HG02970 (cell line): ENCODE measurements at regions not wholly inside any gene's neighbourhood (a gene's known extent, or its start where the extent isn't known, plus 50 kb on each side); places are given as distances from the start of the nearest gene placed in this dataset.

ENCODE experiments used
- ATAC-seq: cut with Tn5 transposase; IDR thresholded peaks from one replicate; pipeline ENCODE4 v1.9.1; 2021; ENCODE audit warnings: mild to moderate bottlenecking, moderate library complexity, moderate number of reproducible peaks; ENCODE audit not compliant: unreplicated experiment, low FRiP score

GRCh38 chr5:2310946-2311345, 428.2 kb upstream of the IRX4 start:
- ATAC-seq, result no peak

- ATAC-seq, result no peak
These were observed 424.9 kb upstream of the IRX4 start for GRCh38 chr5:2307631-2308030.

- ATAC-seq, result no peak
These were observed 424.0 kb upstream of the IRX4 start for GRCh38 chr5:2306711-2307110.

GRCh38 chr5:2303431-2304100, 420.8 kb upstream of the IRX4 start:
- no peak for ATAC-seq

GRCh38 chr5:2302169-2302568, 419.4 kb upstream of the IRX4 start:
- no peak for ATAC-seq

- no peak for ATAC-seq
These were observed 418.3 kb upstream of the IRX4 start for GRCh38 chr5:2300861-2301574.

- no peak for ATAC-seq
These were observed 417.7 kb upstream of the IRX4 start for GRCh38 chr5:2300421-2300820.

- ATAC-seq, result no peak
These were observed 416.9 kb upstream of the IRX4 start for GRCh38 chr5:2299388-2300220.

GRCh38 chr5:2298781-2299180, 416.1 kb upstream of the IRX4 start:
- ATAC-seq, result no peak

GRCh38 chr5:2297991-2298390, 415.3 kb upstream of the IRX4 start:
- ATAC-seq, result no peak

GRCh38 chr5:2295476-2295875, 412.8 kb upstream of the IRX4 start:
- ATAC-seq, result no peak

GRCh38 chr5:2293906-2294305, 411.2 kb upstream of the IRX4 start:
- no peak for ATAC-seq

- no peak for ATAC-seq
These were observed 408.6 kb upstream of the IRX4 start for GRCh38 chr5:2291146-2291840.

GRCh38 chr5:2289380-2289779, 406.7 kb upstream of the IRX4 start:
- ATAC-seq, result no peak

- ATAC-seq, result no peak
These were observed 406.2 kb upstream of the IRX4 start for GRCh38 chr5:2288968-2289367.

- no peak for ATAC-seq
These were observed 405.7 kb upstream of the IRX4 start for GRCh38 chr5:2288466-2288865.

- no peak for ATAC-seq
These were observed 403.5 kb upstream of the IRX4 start for GRCh38 chr5:2286250-2286649.

GRCh38 chr5:2284678-2285077, 402.0 kb upstream of the IRX4 start:
- no peak for ATAC-seq

- no peak for ATAC-seq
These were observed 400.8 kb upstream of the IRX4 start for GRCh38 chr5:2283481-2284045.

- no peak for ATAC-seq
These were observed 400.2 kb upstream of the IRX4 start for GRCh38 chr5:2282893-2283292.
